IMR-90 (cell line): ENCODE measurements at regions not wholly inside any gene's neighbourhood (a gene's known extent, or its start where the extent isn't known, plus 50 kb on each side); places are given as distances from the start of the nearest gene placed in this dataset.
A peak's percentile ranks its signal among the peaks of the same experiment; 100 is the strongest.

Source experiments
- ATAC-seq: fragments of 200-7000 bp; cut with Tn5 transposase; 2 replicates; pipeline ENCODE4 v1.9.1; 2020; ENCODE audit warnings: low read depth, mild to moderate bottlenecking, moderate library complexity
- BruUV-seq: library from RNA; stranded (reverse); fragments of 400-500 nt; replicated peaks from 2 replicates; lab custom pipeline; 2021; lab: Mats Ljungman, UMichigan
- CTCF ChIA-PET: fragments of 300-600 bp; formaldehyde crosslinking; extraction: SDS; loops from one replicate; lab custom pipeline; 2021; ENCODE audit warnings: antibody characterized with exemption; lab: Yijun Ruan, JAX
- POLR2A ChIA-PET: fragments of 300-600 bp; sonication (Branson Sonifier 250); formaldehyde crosslinking; loops from one replicate; lab custom pipeline; 2022; ENCODE audit warnings: antibody characterized with exemption; ENCODE audit not compliant: unreplicated experiment; lab: Charles Lee
- DNase-seq: peaks from one replicate; pipeline ENCODE4 v3.0.0; 2013
- H2AFZ ChIP-seq: replicated peaks from 2 replicates; pipeline ENCODE3; 2013; ENCODE audit warnings: low read length, mild to moderate bottlenecking; ENCODE audit not compliant: poor library complexity
- H2AK5ac ChIP-seq: 2 replicates; pipeline ENCODE4 v1.6.1; 2013; ENCODE audit warnings: low read depth, low read length, inconsistent platforms
- H2AK9ac ChIP-seq: replicated peaks from 2 replicates; pipeline ENCODE3; 2013; ENCODE audit warnings: mild to moderate bottlenecking, low read depth, low read length, moderate library complexity; ENCODE audit not compliant: poor library complexity
- H2BK120ac ChIP-seq: 2 replicates; pipeline ENCODE4 v1.6.1; 2013; ENCODE audit warnings: low read depth, low read length, inconsistent platforms
- H2BK15ac ChIP-seq: 3 replicates; pipeline ENCODE4 v1.6.1; 2013; ENCODE audit warnings: low read depth, low read length, inconsistent platforms
- H2BK20ac ChIP-seq: 2 replicates; pipeline ENCODE4 v1.6.1; 2013; ENCODE audit warnings: low read depth, mild to moderate bottlenecking, inconsistent platforms, low read length, moderate library complexity
- H2BK5ac ChIP-seq: 2 replicates; pipeline ENCODE4 v1.6.1; 2013; ENCODE audit warnings: mild to moderate bottlenecking, low read depth, low read length, inconsistent platforms; ENCODE audit not compliant: poor library complexity, severe bottlenecking
- H3K14ac ChIP-seq: replicated peaks from 2 replicates; pipeline ENCODE4 v1.6.1; 2013; ENCODE audit warnings: low read depth, low read length, inconsistent platforms
- H3K18ac ChIP-seq: 2 replicates; pipeline ENCODE4 v1.6.1; 2013; ENCODE audit warnings: low read depth, low read length, control low read depth
- H3K23ac ChIP-seq: 2 replicates; pipeline ENCODE4 v1.6.1; 2013; ENCODE audit warnings: low read depth, low read length, inconsistent platforms
- H3K27ac ChIP-seq: 2 replicates; pipeline ENCODE4 v1.5.1; 2013; ENCODE audit warnings: mild to moderate bottlenecking, control low read depth, low read length; ENCODE audit not compliant: insufficient read depth
- H3K27me3 ChIP-seq: 2 replicates; pipeline ENCODE4 v1.6.1; 2013; ENCODE audit warnings: low read length; ENCODE audit not compliant: control insufficient read depth, insufficient read depth
- H3K36me3 ChIP-seq: 2 replicates; pipeline ENCODE4 v1.6.1; 2013; ENCODE audit warnings: low read length, mixed read lengths; ENCODE audit not compliant: control insufficient read depth, insufficient read depth
- H3K4ac ChIP-seq: 2 replicates; pipeline ENCODE4 v1.6.1; 2013; ENCODE audit warnings: low read depth, low read length, inconsistent platforms
- H3K4me1 ChIP-seq: 2 replicates; pipeline ENCODE4 v1.6.1; 2013; ENCODE audit warnings: low read length, mixed read lengths; ENCODE audit not compliant: control insufficient read depth, insufficient read depth
- H3K4me2 ChIP-seq: 2 replicates; pipeline ENCODE4 v1.6.1; 2013; ENCODE audit warnings: low read depth, mild to moderate bottlenecking, control low read depth, low read length, moderate library complexity
- H3K4me3 ChIP-seq: 2 replicates; pipeline ENCODE4 v1.5.1; 2013; ENCODE audit warnings: low read depth, mild to moderate bottlenecking, control low read depth, low read length, moderate library complexity; ENCODE audit not compliant: insufficient read depth
- H3K56ac ChIP-seq: 2 replicates; pipeline ENCODE4 v1.6.1; 2013; ENCODE audit warnings: low read length, inconsistent platforms; ENCODE audit not compliant: insufficient read depth; ENCODE audit errors: extremely low read depth
- H3K79me1 ChIP-seq, 2 experiments: 2 replicates each; pipeline ENCODE4 v1.6.1; 2013; ENCODE audit warnings: low read length in 2 of 2, inconsistent platforms in 1 of 2, low read depth in 1 of 2
- H3K9ac ChIP-seq: 2 replicates; pipeline ENCODE4 v1.6.1; 2013; ENCODE audit warnings: low read depth, low read length, control low read depth
- H3K9me1 ChIP-seq: 2 replicates; pipeline ENCODE4 v1.6.1; 2013; ENCODE audit warnings: low read length, inconsistent platforms; ENCODE audit not compliant: insufficient read depth
- H3K9me3 ChIP-seq: 2 replicates; pipeline ENCODE4 v1.6.1; 2013; ENCODE audit warnings: low read length; ENCODE audit not compliant: control insufficient read depth, insufficient read depth
- H4K20me1 ChIP-seq: 2 replicates; pipeline ENCODE4 v1.6.1; 2013; ENCODE audit warnings: low read length, inconsistent platforms; ENCODE audit not compliant: insufficient read depth
- H4K5ac ChIP-seq: 2 replicates; pipeline ENCODE4 v1.6.1; 2013; ENCODE audit warnings: mild to moderate bottlenecking, low read depth, low read length, control low read depth
- H4K8ac ChIP-seq, 2 experiments: 2 replicates each; pipeline ENCODE4 v1.6.1; 2013; ENCODE audit warnings: low read depth in 2 of 2, low read length in 2 of 2, control low read depth in 1 of 2, inconsistent platforms in 1 of 2
- H4K91ac ChIP-seq: 2 replicates; pipeline ENCODE4 v1.6.1; 2013; ENCODE audit warnings: low read depth, low read length, inconsistent platforms; ENCODE audit not compliant: insufficient read depth
- CEBPB ChIP-seq: IDR thresholded peaks from 2 replicates; pipeline ENCODE4 v1.6.1; 2012; ENCODE audit warnings: low read depth, low read length, improper control_type of control experiment
- ELK1 ChIP-seq: fragments of 150-350 bp; IDR thresholded peaks from 2 replicates; pipeline ENCODE4 v1.6.1; 2016; ENCODE audit warnings: low read depth, mild to moderate bottlenecking, low read length, moderate library complexity, borderline replicate concordance
- WGBS, 2 experiments: methylation state at CpG; one replicate each; pipeline versions ENCODE4 v1.1.5 to v1.1.7; 2013; ENCODE audit warnings: missing lambda C conversion rate in 2 of 2; ENCODE audit not compliant: insufficient read length in 1 of 2; ENCODE audit errors: extremely low coverage in 2 of 2; 5-methylcytosine and 5-hydroxymethylcytosine counted together
- dilution Hi-C: fragments of 300-500 bp; cut with HindIII; formaldehyde crosslinking; loops from one replicate; pipeline ENCODE4 v1.14.3; 2018; ENCODE audit warnings: low sequenced_read_pairs; ENCODE audit not compliant: unreplicated experiment
- in situ Hi-C: fragments of 300-500 bp; cut with MboI; formaldehyde crosslinking; loops from 3 replicates; pipeline ENCODE4 v1.14.3; 2019; ENCODE audit warnings: low sequenced_read_pairs, inconsistent platforms, mixed read lengths
- intact Hi-C: fragments of 100-400 bp; cut with micrococcal nuclease; formaldehyde crosslinking; loops from 2 replicates; pipeline ENCODE4 v1.10.0; 2022

- DNase-seq (peak; percentile 66), ATAC-seq (peak; percentile 40; the same call in 1 of the 2 replicates)
- Histone ChIP-seq H3K23ac (no peak overlapping the region), H3K27me3 (no peaks in the 10 kb centered on the region), H2AK5ac (no peak overlapping the region), H3K4ac (no peak overlapping the region), H3K9ac (no peak overlapping the region), H3K4me2 (no peak overlapping the region), H4K5ac (no peak overlapping the region), H3K14ac (no peak overlapping the region), H3K27ac (no peak overlapping the region), H3K9me3 (no peaks in the 10 kb centered on the region), H2BK20ac (no peak overlapping the region), H2AFZ (no peak overlapping the region), H2BK120ac (no peak overlapping the region), H4K91ac (no peak overlapping the region), H2BK15ac (no peak overlapping the region), H3K9me1 (peaks cover 6% of the 10 kb centered on the region), H4K20me1 (peaks cover 29% of the 10 kb centered on the region), H3K56ac (no peak overlapping the region), H2AK9ac (no peak overlapping the region), H4K8ac (no peak overlapping the region), H3K4me1 (no peaks in the 10 kb centered on the region), H3K36me3 (peaks cover 8% of the 10 kb centered on the region), H3K79me1 (peaks cover 26 to 56% of the 10 kb centered on the region in 2 experiments), H3K18ac (no peak overlapping the region), H2BK5ac (no peak overlapping the region), H3K4me3 (no peak overlapping the region)
- WGBS, 2 experiments = no CpG with 5 or more reads among the region's 1 CpG
- dilution Hi-C loops = no loop called here
- ChIA-PET CTCF (interaction anchor here (0.9 to 1.0 kb wide), 3 partner anchors 10 to 56 kb away, joined by 4 to 5 read pairs (median 5); a partner anchor contains a TSS), POLR2A (interaction anchor here (0.6 kb wide), 1 partner anchor 10 kb away, joined by 7 read pairs; no protein-coding TSS in a partner anchor)
- BruUV-seq = no TSS peak
- in situ Hi-C loops = no loop called here
- TF ChIP-seq CEBPB = peak; percentile 27; the same call in 1 of the 2 replicates
- TF ChIP-seq ELK1 = no peak
- intact Hi-C loops = no loop called here
These were observed 107.6 kb downstream of the HAUS1 start for GRCh38 chr18:46211816-46212215.
